NCI-H748 treated with DMSO at 0.1 percent for 48 hours (cell line): ENCODE measurements at regions not wholly inside any gene's neighbourhood (a gene's known extent, or its start where the extent isn't known, plus 50 kb on each side); places are given as distances from the start of the nearest gene placed in this dataset.
"Not testable (repeated sequence)": the region's sequence is repeated elsewhere in the genome, so short reads cannot be mapped to it uniquely, and the experiment has no call there.

Source experiments
- DNase-seq: peaks from one replicate; lab custom pipeline; 2025; lab: John Stamatoyannopoulos, UW

- DNase-seq, result no peak
These were observed 225.0 kb downstream of the CYP26B1 start for GRCh38 chr2:71922499-71923142.

- DNase-seq, result no peak
These were observed 225.6 kb downstream of the CYP26B1 start for GRCh38 chr2:71922091-71922490.

- not testable (repeated sequence) for DNase-seq
These were observed 226.8 kb downstream of the CYP26B1 start for GRCh38 chr2:71920819-71921218.

GRCh38 chr2:71919708-71920107 lies 228.0 kb downstream of the CYP26B1 start:
- DNase-seq, result no peak

- no peak for DNase-seq
These were observed 237.4 kb downstream of the CYP26B1 start for GRCh38 chr2:71910277-71910676.

GRCh38 chr2:71908798-71909197 lies 238.9 kb downstream of the CYP26B1 start:
- DNase-seq, result no peak

GRCh38 chr2:71907503-71907902 lies 240.2 kb downstream of the CYP26B1 start:
- DNase-seq, result no peak

GRCh38 chr2:71906357-71906973 lies 241.2 kb downstream of the CYP26B1 start:
- DNase-seq, result no peak

GRCh38 chr2:71905205-71905604 lies 242.5 kb downstream of the CYP26B1 start:
- DNase-seq, result no peak

GRCh38 chr2:71903841-71904240 lies 243.8 kb downstream of the CYP26B1 start:
- no peak for DNase-seq

- DNase-seq, result no peak
These were observed 246.2 kb downstream of the CYP26B1 start for GRCh38 chr2:71901466-71901865.

- DNase-seq, result no peak
These were observed 248.6 kb downstream of the CYP26B1 start for GRCh38 chr2:71898851-71899681.

- no peak for DNase-seq
These were observed 249.3 kb downstream of the CYP26B1 start for GRCh38 chr2:71898375-71898774.

- no peak for DNase-seq
These were observed 249.8 kb downstream of the CYP26B1 start for GRCh38 chr2:71897836-71898235.

- no peak for DNase-seq
These were observed 250.6 kb downstream of the CYP26B1 start for GRCh38 chr2:71897137-71897480.

GRCh38 chr2:71896385-71897136 lies 251.1 kb downstream of the CYP26B1 start:
- no peak for DNase-seq

GRCh38 chr2:71895320-71896161 lies 252.1 kb downstream of the CYP26B1 start:
- no peak for DNase-seq

GRCh38 chr2:71894261-71894660 lies 253.4 kb downstream of the CYP26B1 start:
- no peak for DNase-seq

GRCh38 chr2:71893646-71894045 lies 254.0 kb downstream of the CYP26B1 start:
- no peak for DNase-seq

GRCh38 chr2:71892896-71893295 lies 254.8 kb downstream of the CYP26B1 start:
- no peak for DNase-seq

GRCh38 chr2:71892423-71892730 lies 255.3 kb downstream of the CYP26B1 start:
- no peak for DNase-seq
